Pancreas (tissue), 10 donors: ENCODE measurements at regions not wholly inside any gene's neighbourhood (a gene's known extent, or its start where the extent isn't known, plus 50 kb on each side); places are given as distances from the start of the nearest gene placed in this dataset.

Experiments
- ATAC-seq, 4 donors: fragments of 200-7000 bp; cut with Tn5 transposase; one replicate each; pipeline versions ENCODE4 v1.8.0 to v1.9.1; 2020; ENCODE audit warnings: mild to moderate bottlenecking in 4 of 4, moderate library complexity in 4 of 4
- DNase-seq, 6 donors: peaks; one replicate each; pipeline ENCODE4 v3.0.0-alpha.2; 2020
- FAIRE-seq: peaks from 2 replicates; lab custom pipeline; 2012; peaks lifted over from hg19 to GRCh38; lab: Jason Lieb, UNC
- H3K27ac ChIP-seq, 4 donors: fragments of 200-600 bp; sonication (generic); 1 replicate in 3 of 4; 2 replicates in 1 of 4; pipeline versions ENCODE4 v1.5.0 to v1.8.0; 2020
- H3K27me3 ChIP-seq, 4 donors: fragments of 200-600 bp; one replicate each; pipeline ENCODE4 v1.8.0; 2021
- H3K36me3 ChIP-seq, 3 donors: fragments of 200-600 bp; sonication (generic) in 1 of 3; one replicate each; pipeline versions ENCODE4 v1.5.0 to v1.8.0; 2020 to 2021
- H3K4me1 ChIP-seq, 3 donors: fragments of 200-600 bp; one replicate each; pipeline ENCODE4 v1.8.0; 2021
- H3K4me3 ChIP-seq, 4 donors: fragments of 200-600 bp; sonication (generic) in 2 of 4; one replicate each; pipeline versions ENCODE4 v1.5.0 to v1.8.0; 2020 to 2021
- H3K9me3 ChIP-seq, 4 donors: fragments of 200-600 bp; one replicate each; pipeline ENCODE4 v1.8.0; 2021
- WGBS, 2 donors: extraction: QIAGEN DNeasy Blood & Tissue Kit; methylation state at CpG; one replicate each; pipeline ENCODE4 v1.1.7; 2013; 5-methylcytosine and 5-hydroxymethylcytosine counted together
- intact Hi-C, 3 donors: fragments of 100-400 bp; cut with DNase I; formaldehyde crosslinking; loops; one replicate each; pipeline versions ENCODE4 v1.11.1 to v1.14.2; 2022
- TF ChIP-seq, protein P1 (sequence below), 4 donors: fragments of 200-600 bp; sonication (generic) in 3 of 4; IDR thresholded peaks; one replicate each; pipeline versions ENCODE4 v1.5.0 to v1.8.0; 2021; ENCODE audit warnings: antibody characterized with exemption in 4 of 4
- donor health status: healthy with polysubstance abuse.
- donor health status: DM: no; HTN: no; CAD: no; lungs with moderate emphysema.
- donor health status: DM: no; HTN: no; CAD: no.
- donor health status: control.
- donor health status: control.
- donor health status: Bipolar disorder and iron deficiency.
- donor health status: DM: yes; HTN: yes; CAD: no.
- donor health status: DM: no; HTN: no; CAD: no.
- donor health status: DM: no; HTN: no; CAD: no.
- donor health status: DM: yes; HTN: yes; CAD: no.

DNA sequence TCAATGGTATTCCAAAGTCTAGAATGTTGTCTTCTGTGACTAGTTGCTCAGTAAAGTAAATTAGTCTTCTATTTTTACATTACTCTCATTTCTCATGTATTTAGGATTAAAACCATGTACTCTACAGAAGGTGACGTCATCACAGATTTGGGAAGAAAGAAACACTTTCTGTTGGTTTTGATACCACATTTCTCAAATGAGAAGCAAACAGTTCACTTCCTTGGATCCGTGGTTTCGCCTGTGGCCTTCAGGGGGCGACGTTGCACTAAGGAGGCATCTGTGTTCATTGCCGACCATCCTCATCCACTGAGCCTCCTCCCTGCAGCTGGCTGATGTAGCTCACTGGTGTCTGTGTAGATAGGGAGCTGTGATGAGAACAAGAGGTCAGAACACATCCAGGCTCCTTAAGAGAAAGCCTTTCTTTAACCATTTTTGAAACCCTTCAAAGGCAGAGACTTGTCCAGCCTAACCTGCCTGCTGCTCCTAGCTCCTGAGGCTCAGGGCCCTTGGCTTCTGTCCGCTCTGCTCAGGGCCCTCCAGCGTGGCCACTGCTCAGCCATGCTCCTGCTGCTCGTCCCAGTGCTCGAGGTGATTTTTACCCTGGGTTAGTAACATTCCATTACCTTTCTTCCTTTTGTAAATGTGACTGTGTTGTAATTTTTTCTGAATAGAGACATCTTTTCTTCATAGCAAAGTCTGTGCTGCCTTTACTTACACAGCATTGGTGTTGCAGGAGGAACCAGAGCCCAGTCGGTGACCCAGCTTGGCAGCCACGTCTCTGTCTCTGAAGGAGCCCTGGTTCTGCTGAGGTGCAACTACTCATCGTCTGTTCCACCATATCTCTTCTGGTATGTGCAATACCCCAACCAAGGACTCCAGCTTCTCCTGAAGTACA, 220.6 kb upstream of the OR4E1 start:
- TF ChIP-seq, protein P1, sequence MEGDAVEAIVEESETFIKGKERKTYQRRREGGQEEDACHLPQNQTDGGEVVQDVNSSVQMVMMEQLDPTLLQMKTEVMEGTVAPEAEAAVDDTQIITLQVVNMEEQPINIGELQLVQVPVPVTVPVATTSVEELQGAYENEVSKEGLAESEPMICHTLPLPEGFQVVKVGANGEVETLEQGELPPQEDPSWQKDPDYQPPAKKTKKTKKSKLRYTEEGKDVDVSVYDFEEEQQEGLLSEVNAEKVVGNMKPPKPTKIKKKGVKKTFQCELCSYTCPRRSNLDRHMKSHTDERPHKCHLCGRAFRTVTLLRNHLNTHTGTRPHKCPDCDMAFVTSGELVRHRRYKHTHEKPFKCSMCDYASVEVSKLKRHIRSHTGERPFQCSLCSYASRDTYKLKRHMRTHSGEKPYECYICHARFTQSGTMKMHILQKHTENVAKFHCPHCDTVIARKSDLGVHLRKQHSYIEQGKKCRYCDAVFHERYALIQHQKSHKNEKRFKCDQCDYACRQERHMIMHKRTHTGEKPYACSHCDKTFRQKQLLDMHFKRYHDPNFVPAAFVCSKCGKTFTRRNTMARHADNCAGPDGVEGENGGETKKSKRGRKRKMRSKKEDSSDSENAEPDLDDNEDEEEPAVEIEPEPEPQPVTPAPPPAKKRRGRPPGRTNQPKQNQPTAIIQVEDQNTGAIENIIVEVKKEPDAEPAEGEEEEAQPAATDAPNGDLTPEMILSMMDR (IDR thresholded peaks at IDR 0.05), result no peak
- Histone ChIP-seq H3K4me3 (no peak overlapping the region), H3K27me3 (no peaks in the 10 kb centered on the region), H3K4me1 (no peaks in the 10 kb centered on the region), H3K36me3 (no peaks in the 10 kb centered on the region), H3K9me3 (no peaks in the 10 kb centered on the region), H3K27ac (no peak overlapping the region)
- WGBS, 2 donors, result 28 to 39% methylated on average over 13 of the region's 13 CpGs
- DNase-seq, result no peak
- intact Hi-C loops, result no loop called here
- no peak for FAIRE-seq
- peak in 1 of 4 donors; percentile 44 for ATAC-seq

DNA sequence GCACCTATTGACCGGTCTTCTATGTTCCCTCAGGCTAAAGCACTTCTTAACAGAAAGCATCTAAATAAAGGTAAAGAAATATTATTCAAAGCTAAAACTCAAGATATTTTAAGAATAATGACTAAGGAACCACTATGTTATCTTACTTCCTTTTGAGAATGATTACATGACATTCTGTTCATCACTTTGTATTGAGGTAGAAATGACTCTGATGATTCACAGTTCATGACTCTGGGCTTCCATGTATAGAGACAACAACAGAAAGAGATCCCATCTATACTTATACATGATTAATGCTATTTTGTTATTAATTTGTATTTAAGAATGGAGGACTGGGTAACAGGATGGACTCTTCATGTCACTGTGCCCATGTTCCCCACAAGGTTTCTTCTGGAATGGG, 218.3 kb upstream of the OR4E1 start:
- Histone ChIP-seq H3K9me3 (no peaks in the 10 kb centered on the region), H3K27ac (no peak overlapping the region), H3K27me3 (no peaks in the 10 kb centered on the region), H3K36me3 (no peaks in the 10 kb centered on the region), H3K4me1 (no peaks in the 10 kb centered on the region), H3K4me3 (no peak overlapping the region)
- WGBS, 2 donors, result 89 to 97% methylated on average over 1 of the region's 1 CpG
- FAIRE-seq (no peak), ATAC-seq (no peak), DNase-seq (no peak)
- intact Hi-C loops, result no loop called here
- TF ChIP-seq, protein P1 (IDR thresholded peaks at IDR 0.05), result no peak

DNA sequence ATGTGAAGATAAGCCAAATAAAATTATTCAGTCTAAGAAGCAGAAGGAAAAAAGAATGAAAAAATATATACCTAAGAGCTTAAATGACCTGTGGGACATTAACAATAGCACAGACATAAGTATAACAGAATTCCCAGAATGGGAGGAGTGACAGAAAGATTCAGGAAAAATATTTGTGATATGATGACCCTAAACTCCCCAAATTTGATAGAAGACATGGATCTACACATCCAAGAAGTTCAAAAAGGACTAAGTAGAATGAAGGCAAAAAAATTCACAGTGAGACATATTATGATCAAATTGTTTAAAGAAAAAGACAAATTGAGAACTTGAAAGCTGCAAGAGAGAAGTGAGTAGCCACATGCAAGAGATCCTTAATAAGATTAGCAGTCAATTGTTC, 211.4 kb upstream of the OR4E1 start:
- no peak overlapping the region for H3K27ac ChIP-seq
- TF ChIP-seq, protein P1 (IDR thresholded peaks at IDR 0.05), result no peak
- H3K9me3 ChIP-seq, result no peaks in the 10 kb centered on the region
- intact Hi-C loops, result no loop called here
- ATAC-seq (no peak), DNase-seq (no peak), FAIRE-seq (no peak)
- no peaks in the 10 kb centered on the region for H3K27me3 ChIP-seq
- H3K4me1 ChIP-seq, result no peaks in the 10 kb centered on the region
- no peaks in the 10 kb centered on the region for H3K36me3 ChIP-seq
- H3K4me3 ChIP-seq, result no peak overlapping the region

DNA sequence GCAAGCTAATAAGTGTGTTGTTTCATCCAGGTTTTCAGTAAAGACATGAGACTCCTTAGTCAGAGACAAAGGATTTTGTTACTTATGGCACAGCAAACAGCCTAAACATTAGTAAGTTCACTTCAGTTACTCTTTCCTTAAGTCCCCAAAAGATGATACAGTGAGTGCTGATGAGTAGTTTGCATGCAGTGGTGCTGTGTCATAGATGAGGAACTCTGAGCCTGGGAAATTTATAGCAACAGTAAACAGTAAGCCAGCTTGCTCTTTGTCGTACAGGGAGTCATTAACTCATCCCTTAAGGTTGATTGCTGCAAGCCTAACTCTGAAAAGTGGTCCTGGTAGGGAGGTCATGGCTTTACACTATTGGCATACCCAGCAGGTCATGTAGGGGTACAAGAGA, 208.6 kb upstream of the OR4E1 start:
- H3K9me3 ChIP-seq, result no peaks in the 10 kb centered on the region
- intact Hi-C loops, result no loop called here
- FAIRE-seq, result no peak
- H3K27me3 ChIP-seq, result no peaks in the 10 kb centered on the region
- H3K27ac ChIP-seq, result no peak overlapping the region
- H3K4me1 ChIP-seq, result no peaks in the 10 kb centered on the region
- no peak for ATAC-seq
- TF ChIP-seq, protein P1 (IDR thresholded peaks at IDR 0.05), result no peak
- no peaks in the 10 kb centered on the region for H3K36me3 ChIP-seq
- DNase-seq, result no peak
- no peak overlapping the region for H3K4me3 ChIP-seq
- WGBS, 2 donors, result 22 to 41% methylated on average over 1 of the region's 1 CpG

DNA sequence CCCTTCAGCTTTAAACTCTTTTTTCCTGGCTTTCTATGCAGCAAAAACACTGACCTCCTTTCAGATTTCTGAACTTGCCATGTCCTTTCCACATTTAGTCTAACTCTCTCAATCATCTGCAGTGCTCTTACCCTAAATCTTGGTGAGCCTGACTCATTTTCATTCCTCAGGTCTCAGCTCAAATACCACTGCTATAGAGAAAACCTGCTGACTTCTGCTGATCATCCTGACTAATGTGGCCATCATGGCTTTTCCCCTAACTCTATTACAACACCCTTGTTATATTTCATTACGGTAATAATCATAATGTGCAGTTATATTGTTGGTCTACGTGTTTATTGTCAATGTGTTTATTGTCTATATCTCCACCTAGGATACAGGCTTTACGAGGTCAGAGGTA, 207.3 kb upstream of the OR4E1 start:
- intact Hi-C loops, result no loop called here
- no peak overlapping the region for H3K4me3 ChIP-seq
- H3K27me3 ChIP-seq, result no peaks in the 10 kb centered on the region
- no peak for FAIRE-seq
- WGBS, 2 donors, result 28 to 42% methylated on average over 3 of the region's 3 CpGs
- H3K9me3 ChIP-seq, result no peaks in the 10 kb centered on the region
- TF ChIP-seq, protein P1 (IDR thresholded peaks at IDR 0.05), result no peak
- no peaks in the 10 kb centered on the region for H3K36me3 ChIP-seq
- H3K27ac ChIP-seq, result no peak overlapping the region
- no peak for ATAC-seq
- no peak for DNase-seq
- no peaks in the 10 kb centered on the region for H3K4me1 ChIP-seq
